ENCODE measurements at regions not wholly inside any gene's neighbourhood (a gene's known extent, or its start where the extent isn't known, plus 50 kb on each side); places are given as distances from the start of the nearest gene placed in this dataset.
"Not testable (repeated sequence)": the region's sequence is repeated elsewhere in the genome, so short reads cannot be mapped to it uniquely, and the experiment has no call there.

GRCh38 chr7:122248472-122248871 is 56.1 kb downstream of the FEZF1 start:
- 49% methylated on average over 2 of the region's 2 CpGs for WGBS (ENCODE audit: insufficient coverage)
- no peak overlapping the region for H3K27ac Mint-ChIP-seq
- DNase-seq: no peak
- no peak overlapping the region for H3K4me3 ChIP-seq (ENCODE audit: control insufficient read depth in 1 of 2, extremely low read depth in 1 of 2, low read length in 1 of 2)
- peaks cover 0 to 3% of the 10 kb centered on the region in 2 donors for H3K27me3 Mint-ChIP-seq
- H3K36me3 Mint-ChIP-seq: no peaks in the 10 kb centered on the region
- no peak overlapping the region for H3K27ac ChIP-seq (ENCODE audit: low read length)
- H3K9me3 Mint-ChIP-seq: peaks cover 0 to 7% (median 0%) of the 10 kb centered on the region in 3 donors
- ChIA-PET CTCF (no interaction called here), POLR2A (interaction anchor here in 1 of 2 donors (0.7 kb wide), 1 partner anchor 14 kb away, joined by 3 read pairs; no protein-coding TSS in a partner anchor)
- H3K27me3 ChIP-seq (replicated peaks in 1 of 2; ENCODE audit: control insufficient read depth in 2 of 2, extremely low read depth in 1 of 2, insufficient read depth in 2 of 2, low read length in 1 of 2): no peaks in the 10 kb centered on the region
- ATAC-seq (replicated peaks in 1 of 4): no peak
- H3K36me3 ChIP-seq (ENCODE audit: control insufficient read depth in 2 of 2, extremely low read depth in 1 of 2, insufficient read depth in 1 of 2, low read length in 1 of 2): no peaks in the 10 kb centered on the region
- H3K4me1 ChIP-seq (ENCODE audit: control insufficient read depth in 1 of 2, extremely low read depth in 1 of 2, insufficient read depth in 2 of 2, low read length in 2 of 2): no peaks in the 10 kb centered on the region
- H3K9me3 ChIP-seq: no peaks in the 10 kb centered on the region
- H3K4me3 Mint-ChIP-seq: no peak overlapping the region
- H3K4me1 Mint-ChIP-seq: no peaks in the 10 kb centered on the region

GRCh38 chr7:122238729-122239128 is 65.8 kb downstream of the FEZF1 start:
- WGBS (ENCODE audit: insufficient coverage): 46% methylated on average over 4 of the region's 14 CpGs
- CTCF ChIA-PET, H3K27ac Mint-ChIP-seq: not testable (repeated sequence)

GRCh38 chr7:122238297-122238696 is 66.3 kb downstream of the FEZF1 start:
- H3K27ac Mint-ChIP-seq; POLR2A ChIA-PET; H3K4me3 Mint-ChIP-seq; ATAC-seq (replicated peaks in 1 of 4); H3K4me1 ChIP-seq (ENCODE audit: control insufficient read depth in 1 of 2, extremely low read depth in 1 of 2, insufficient read depth in 2 of 2, low read length in 2 of 2); H3K36me3 ChIP-seq (ENCODE audit: control insufficient read depth in 2 of 2, extremely low read depth in 1 of 2, insufficient read depth in 1 of 2, low read length in 1 of 2); H3K4me3 ChIP-seq (ENCODE audit: control insufficient read depth in 1 of 2, extremely low read depth in 1 of 2, low read length in 1 of 2); DNase-seq; H3K36me3 Mint-ChIP-seq; H3K27me3 Mint-ChIP-seq; H3K27ac ChIP-seq (ENCODE audit: low read length); H3K4me1 Mint-ChIP-seq; H3K27me3 ChIP-seq (replicated peaks in 1 of 2; ENCODE audit: control insufficient read depth in 2 of 2, extremely low read depth in 1 of 2, insufficient read depth in 2 of 2, low read length in 1 of 2); CTCF ChIA-PET; H3K9me3 ChIP-seq: not testable (repeated sequence)
- WGBS (ENCODE audit: insufficient coverage): no CpG with 5 or more reads among the region's 13 CpGs
- peaks cover 4 to 18% (median 9%) of the 10 kb centered on the region in 3 donors for H3K9me3 Mint-ChIP-seq

More at GRCh38 chr7:122238729-122239128, 65.8 kb downstream of the FEZF1 start:
- H3K27ac ChIP-seq (ENCODE audit: low read length); H3K4me1 ChIP-seq (ENCODE audit: control insufficient read depth in 1 of 2, extremely low read depth in 1 of 2, insufficient read depth in 2 of 2, low read length in 2 of 2); H3K4me3 Mint-ChIP-seq; ATAC-seq (replicated peaks in 1 of 4); H3K4me3 ChIP-seq (ENCODE audit: control insufficient read depth in 1 of 2, extremely low read depth in 1 of 2, low read length in 1 of 2); DNase-seq; POLR2A ChIA-PET; H3K9me3 ChIP-seq; H3K27me3 ChIP-seq (replicated peaks in 1 of 2; ENCODE audit: control insufficient read depth in 2 of 2, extremely low read depth in 1 of 2, insufficient read depth in 2 of 2, low read length in 1 of 2); H3K36me3 ChIP-seq (ENCODE audit: control insufficient read depth in 2 of 2, extremely low read depth in 1 of 2, insufficient read depth in 1 of 2, low read length in 1 of 2); H3K4me1 Mint-ChIP-seq; H3K36me3 Mint-ChIP-seq; H3K27me3 Mint-ChIP-seq: not testable (repeated sequence)
- H3K9me3 Mint-ChIP-seq: peaks cover 4 to 15% (median 5%) of the 10 kb centered on the region in 3 donors

- Histone ChIP-seq H3K27me3 (replicated peaks in 1 of 2; ENCODE audit: control insufficient read depth in 2 of 2, extremely low read depth in 1 of 2, insufficient read depth in 2 of 2, low read length in 1 of 2) (no peaks in the 10 kb centered on the region), H3K27ac (ENCODE audit: low read length) (no peak overlapping the region), H3K4me1 (ENCODE audit: control insufficient read depth in 1 of 2, extremely low read depth in 1 of 2, insufficient read depth in 2 of 2, low read length in 2 of 2) (no peaks in the 10 kb centered on the region), H3K36me3 (ENCODE audit: control insufficient read depth in 2 of 2, extremely low read depth in 1 of 2, insufficient read depth in 1 of 2, low read length in 1 of 2) (no peaks in the 10 kb centered on the region), H3K9me3 (no peaks in the 10 kb centered on the region), H3K4me3 (ENCODE audit: control insufficient read depth in 1 of 2, extremely low read depth in 1 of 2, low read length in 1 of 2) (no peak overlapping the region)
- H3K4me3 Mint-ChIP-seq: no peak overlapping the region
- no peaks in the 10 kb centered on the region for H3K36me3 Mint-ChIP-seq
- H3K4me1 Mint-ChIP-seq: no peaks in the 10 kb centered on the region
- peaks cover 0 to 4% (median 0%) of the 10 kb centered on the region in 3 donors for H3K9me3 Mint-ChIP-seq
- DNase-seq: no peak
- 85% methylated on average over 2 of the region's 3 CpGs for WGBS (ENCODE audit: insufficient coverage)
- H3K27ac Mint-ChIP-seq: no peak overlapping the region
- POLR2A ChIA-PET: no interaction called here
- CTCF ChIA-PET: no interaction called here
- no peaks in the 10 kb centered on the region for H3K27me3 Mint-ChIP-seq
- no peak for ATAC-seq (replicated peaks in 1 of 4)
These were observed 78.7 kb downstream of the FEZF1 start for GRCh38 chr7:122225874-122226273.

GRCh38 chr7:122219253-122219865 is 75.3 kb upstream of the AASS start:
- Histone ChIP-seq H3K27me3 (replicated peaks in 1 of 2; ENCODE audit: control insufficient read depth in 2 of 2, extremely low read depth in 1 of 2, insufficient read depth in 2 of 2, low read length in 1 of 2) (no peaks in the 10 kb centered on the region), H3K4me1 (ENCODE audit: control insufficient read depth in 1 of 2, extremely low read depth in 1 of 2, insufficient read depth in 2 of 2, low read length in 2 of 2) (no peaks in the 10 kb centered on the region), H3K4me3 (ENCODE audit: control insufficient read depth in 1 of 2, extremely low read depth in 1 of 2, low read length in 1 of 2) (no peak overlapping the region), H3K9me3 (no peaks in the 10 kb centered on the region), H3K27ac (ENCODE audit: low read length) (no peak overlapping the region), H3K36me3 (ENCODE audit: control insufficient read depth in 2 of 2, extremely low read depth in 1 of 2, insufficient read depth in 1 of 2, low read length in 1 of 2) (no peaks in the 10 kb centered on the region)
- DNase-seq (no peak), ATAC-seq (replicated peaks in 1 of 4) (no peak)
- Mint-ChIP-seq H3K4me1 (no peaks in the 10 kb centered on the region), H3K9me3 (no peaks in the 10 kb centered on the region), H3K4me3 (no peak overlapping the region), H3K27me3 (no peaks in the 10 kb centered on the region), H3K27ac (no peak overlapping the region), H3K36me3 (no peaks in the 10 kb centered on the region)
- ChIA-PET CTCF (no interaction called here), POLR2A (no interaction called here)

- Histone ChIP-seq H3K9me3 (no peaks in the 10 kb centered on the region), H3K27me3 (replicated peaks in 1 of 2; ENCODE audit: control insufficient read depth in 2 of 2, extremely low read depth in 1 of 2, insufficient read depth in 2 of 2, low read length in 1 of 2) (no peaks in the 10 kb centered on the region), H3K27ac (ENCODE audit: low read length) (no peak overlapping the region), H3K36me3 (ENCODE audit: control insufficient read depth in 2 of 2, extremely low read depth in 1 of 2, insufficient read depth in 1 of 2, low read length in 1 of 2) (no peaks in the 10 kb centered on the region), H3K4me1 (ENCODE audit: control insufficient read depth in 1 of 2, extremely low read depth in 1 of 2, insufficient read depth in 2 of 2, low read length in 2 of 2) (no peaks in the 10 kb centered on the region), H3K4me3 (ENCODE audit: control insufficient read depth in 1 of 2, extremely low read depth in 1 of 2, low read length in 1 of 2) (no peak overlapping the region)
- H3K27me3 Mint-ChIP-seq: no peaks in the 10 kb centered on the region
- H3K9me3 Mint-ChIP-seq: no peaks in the 10 kb centered on the region
- CTCF ChIA-PET: interaction anchor here in 1 of 2 donors (0.6 kb wide), 1 partner anchor 47 kb away, joined by 7 read pairs; no protein-coding TSS in a partner anchor
- WGBS (ENCODE audit: insufficient coverage): no CpG with 5 or more reads among the region's 3 CpGs
- no peaks in the 10 kb centered on the region for H3K36me3 Mint-ChIP-seq
- ATAC-seq (replicated peaks in 1 of 4): no peak
- no peak overlapping the region for H3K27ac Mint-ChIP-seq
- no peaks in the 10 kb centered on the region for H3K4me1 Mint-ChIP-seq
- POLR2A ChIA-PET: no interaction called here
- DNase-seq: no peak
- no peak overlapping the region for H3K4me3 Mint-ChIP-seq
These were observed 73.1 kb upstream of the AASS start for GRCh38 chr7:122217125-122217524.

GRCh38 chr7:122212754-122213153 is 68.7 kb upstream of the AASS start:
- WGBS (ENCODE audit: insufficient coverage): no CpG with 5 or more reads among the region's 1 CpG
- Mint-ChIP-seq H3K36me3 (no peaks in the 10 kb centered on the region), H3K4me3 (no peak overlapping the region), H3K27ac (no peak overlapping the region), H3K4me1 (no peaks in the 10 kb centered on the region), H3K27me3 (no peaks in the 10 kb centered on the region), H3K9me3 (peaks cover 0 to 3% (median 0%) of the 10 kb centered on the region in 3 donors)
- no peak for DNase-seq
- ATAC-seq (replicated peaks in 1 of 4): no peak
- CTCF ChIA-PET: no interaction called here
- no peaks in the 10 kb centered on the region for H3K4me1 ChIP-seq (ENCODE audit: control insufficient read depth in 1 of 2, extremely low read depth in 1 of 2, insufficient read depth in 2 of 2, low read length in 2 of 2)
- H3K27ac ChIP-seq (ENCODE audit: low read length): no peak overlapping the region
- H3K4me3 ChIP-seq (ENCODE audit: control insufficient read depth in 1 of 2, extremely low read depth in 1 of 2, low read length in 1 of 2): no peak overlapping the region
- no peaks in the 10 kb centered on the region for H3K36me3 ChIP-seq (ENCODE audit: control insufficient read depth in 2 of 2, extremely low read depth in 1 of 2, insufficient read depth in 1 of 2, low read length in 1 of 2)
- no peaks in the 10 kb centered on the region for H3K27me3 ChIP-seq (replicated peaks in 1 of 2; ENCODE audit: control insufficient read depth in 2 of 2, extremely low read depth in 1 of 2, insufficient read depth in 2 of 2, low read length in 1 of 2)
- POLR2A ChIA-PET: no interaction called here
- no peaks in the 10 kb centered on the region for H3K9me3 ChIP-seq
